ENCODE measurements at regions not wholly inside any gene's neighbourhood (a gene's known extent, or its start where the extent isn't known, plus 50 kb on each side); places are given as distances from the start of the nearest gene placed in this dataset.

DNA sequence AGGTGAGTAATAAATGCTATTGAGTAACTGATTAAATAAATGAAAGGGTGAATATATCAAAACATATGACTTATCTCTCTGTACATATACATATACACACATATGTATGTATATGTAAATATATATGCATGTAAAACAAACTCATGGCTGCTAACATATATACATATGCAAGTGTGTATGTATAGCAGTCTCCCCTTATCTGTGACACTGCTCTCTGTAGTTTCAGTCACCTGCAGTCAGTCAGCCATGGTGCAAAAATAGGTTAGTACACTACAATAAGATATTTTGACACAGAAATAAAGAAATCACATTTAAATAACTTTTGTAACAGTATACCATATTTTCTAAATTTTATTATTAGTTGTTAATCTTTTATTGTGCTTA is 467.4 kb downstream of the EPHA5 start:
- TF ChIP-seq, protein P1, sequence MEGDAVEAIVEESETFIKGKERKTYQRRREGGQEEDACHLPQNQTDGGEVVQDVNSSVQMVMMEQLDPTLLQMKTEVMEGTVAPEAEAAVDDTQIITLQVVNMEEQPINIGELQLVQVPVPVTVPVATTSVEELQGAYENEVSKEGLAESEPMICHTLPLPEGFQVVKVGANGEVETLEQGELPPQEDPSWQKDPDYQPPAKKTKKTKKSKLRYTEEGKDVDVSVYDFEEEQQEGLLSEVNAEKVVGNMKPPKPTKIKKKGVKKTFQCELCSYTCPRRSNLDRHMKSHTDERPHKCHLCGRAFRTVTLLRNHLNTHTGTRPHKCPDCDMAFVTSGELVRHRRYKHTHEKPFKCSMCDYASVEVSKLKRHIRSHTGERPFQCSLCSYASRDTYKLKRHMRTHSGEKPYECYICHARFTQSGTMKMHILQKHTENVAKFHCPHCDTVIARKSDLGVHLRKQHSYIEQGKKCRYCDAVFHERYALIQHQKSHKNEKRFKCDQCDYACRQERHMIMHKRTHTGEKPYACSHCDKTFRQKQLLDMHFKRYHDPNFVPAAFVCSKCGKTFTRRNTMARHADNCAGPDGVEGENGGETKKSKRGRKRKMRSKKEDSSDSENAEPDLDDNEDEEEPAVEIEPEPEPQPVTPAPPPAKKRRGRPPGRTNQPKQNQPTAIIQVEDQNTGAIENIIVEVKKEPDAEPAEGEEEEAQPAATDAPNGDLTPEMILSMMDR (IDR thresholded peaks at IDR 0.05), result no peak
- TF ChIP-seq POLR2A (IDR thresholded peaks at IDR 0.05), result no peak
- DNase-seq, result no peak

DNA sequence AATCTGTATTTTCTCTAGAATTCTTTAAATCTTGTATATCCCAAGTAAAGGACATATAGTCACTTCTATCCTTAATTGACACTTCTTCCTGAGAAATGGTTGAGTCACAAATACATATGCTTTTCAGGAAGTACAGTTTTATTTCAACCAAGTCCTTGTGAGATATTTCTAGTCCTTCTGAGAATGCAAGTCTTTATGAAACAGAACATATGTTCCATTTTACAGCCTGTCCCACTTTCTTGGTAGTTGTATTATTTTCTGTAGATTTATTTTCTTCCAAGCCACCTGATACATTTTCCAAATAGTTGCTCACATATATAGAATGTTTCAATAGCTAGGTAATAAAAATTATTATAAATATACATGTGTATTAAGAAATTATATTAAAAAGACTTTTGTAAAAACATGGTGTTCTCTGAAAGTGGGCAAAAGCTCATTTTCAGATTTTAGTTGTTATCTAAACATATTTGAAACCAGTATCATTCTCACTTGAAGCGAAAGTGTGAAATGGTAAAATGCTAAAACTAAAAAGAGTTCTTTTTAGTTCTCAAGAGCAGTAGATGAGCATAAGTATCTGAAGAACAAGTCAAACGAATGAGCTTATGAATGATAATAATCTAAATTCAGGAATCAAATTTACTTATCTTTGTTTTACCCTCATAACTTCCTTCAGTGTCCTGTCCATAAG is 468.0 kb downstream of the EPHA5 start:
- Histone ChIP-seq H3K36me3 (no peaks in the 10 kb centered on the region), H3K4me3 (no peak overlapping the region), H3K9me3 (no peaks in the 10 kb centered on the region), H3K27ac (no peak overlapping the region), H3K4me1 (no peaks in the 10 kb centered on the region), H3K27me3 (no peaks in the 10 kb centered on the region)
- DNase-seq, result no peak
- TF ChIP-seq, protein P1 (IDR thresholded peaks at IDR 0.05), result no peak
- TF ChIP-seq POLR2A (IDR thresholded peaks at IDR 0.05), result no peak

More for the DNA sequence above, 467.4 kb downstream of the EPHA5 start:
- H3K4me3 ChIP-seq, result no peak overlapping the region
- H3K27me3 ChIP-seq, result no peaks in the 10 kb centered on the region
- no peaks in the 10 kb centered on the region for H3K9me3 ChIP-seq
- no peaks in the 10 kb centered on the region for H3K36me3 ChIP-seq
- H3K4me1 ChIP-seq, result no peaks in the 10 kb centered on the region
- H3K27ac ChIP-seq, result no peak overlapping the region

DNA sequence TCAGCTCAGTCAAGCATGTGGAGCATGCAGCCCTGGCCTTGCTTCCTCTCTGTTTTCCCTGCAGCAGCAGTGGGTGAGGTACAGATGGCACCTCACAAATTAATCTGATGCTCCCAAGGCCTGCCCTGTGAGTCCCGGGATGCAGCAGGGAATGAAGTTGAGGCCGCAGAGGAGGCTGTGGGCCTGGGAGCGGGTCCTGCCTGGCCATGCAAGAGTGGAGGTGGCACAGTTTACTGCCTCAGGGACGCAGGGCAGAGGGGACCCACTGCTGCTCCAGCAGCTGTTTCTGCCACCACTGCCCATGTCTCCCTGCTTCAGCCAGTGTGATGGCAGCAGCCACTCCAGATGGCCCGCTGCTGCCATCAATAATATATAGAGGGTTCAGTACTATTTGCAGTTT is 474.6 kb downstream of the EPHA5 start:
- Histone ChIP-seq H3K4me3 (no peak overlapping the region), H3K27ac (no peak overlapping the region), H3K9me3 (no peaks in the 10 kb centered on the region), H3K4me1 (no peaks in the 10 kb centered on the region), H3K36me3 (no peaks in the 10 kb centered on the region), H3K27me3 (no peaks in the 10 kb centered on the region)
- TF ChIP-seq, protein P1 (IDR thresholded peaks at IDR 0.05), result no peak
- no peak for TF ChIP-seq POLR2A (IDR thresholded peaks at IDR 0.05)
- no peak for DNase-seq

DNA sequence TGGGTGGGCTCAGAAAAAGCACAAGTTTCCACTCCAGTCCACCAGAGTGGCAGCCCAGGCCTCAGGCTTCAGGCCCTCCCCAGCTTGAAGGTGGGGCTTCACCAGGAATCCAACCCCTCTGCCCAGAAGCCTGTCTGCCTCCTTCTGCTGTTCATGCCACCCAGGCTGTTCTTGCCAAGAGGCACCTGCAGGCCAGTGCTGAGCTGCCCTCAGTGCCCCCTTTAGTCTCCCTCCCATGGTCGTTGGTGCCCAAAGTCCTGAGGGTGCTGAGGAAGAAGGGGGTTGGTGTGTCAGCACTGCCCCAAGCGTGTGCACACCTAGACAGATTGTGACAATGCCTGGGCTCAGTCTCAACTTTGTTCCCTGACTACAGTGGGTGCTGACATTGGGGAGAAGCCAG is 475.3 kb downstream of the EPHA5 start:
- Histone ChIP-seq H3K27me3 (no peaks in the 10 kb centered on the region), H3K27ac (no peak overlapping the region), H3K9me3 (no peaks in the 10 kb centered on the region), H3K4me3 (no peak overlapping the region), H3K4me1 (no peaks in the 10 kb centered on the region), H3K36me3 (no peaks in the 10 kb centered on the region)
- no peak for DNase-seq
- no peak for TF ChIP-seq POLR2A (IDR thresholded peaks at IDR 0.05)
- TF ChIP-seq, protein P1 (IDR thresholded peaks at IDR 0.05), result no peak

DNA sequence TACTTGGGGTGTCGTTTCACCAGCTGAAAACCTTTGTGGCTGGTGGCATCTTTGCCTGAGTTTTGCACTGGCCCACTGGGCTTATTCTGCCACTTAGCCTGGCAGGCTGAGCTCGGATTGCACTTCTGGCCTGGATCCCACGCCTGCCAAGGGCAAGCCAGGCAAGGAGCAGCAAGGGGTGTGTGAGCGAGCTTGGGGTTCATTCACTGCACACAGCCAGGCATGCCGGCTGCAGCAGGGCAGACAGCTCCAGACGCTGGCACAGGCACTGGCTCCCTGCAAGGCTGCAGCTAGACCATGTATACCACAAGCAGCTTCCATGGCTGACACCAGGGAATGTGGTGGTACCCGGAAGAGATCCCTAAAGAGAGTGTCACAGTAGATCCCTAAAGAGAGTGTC is 476.3 kb downstream of the EPHA5 start:
- DNase-seq, result no peak
- H3K4me1 ChIP-seq, result no peaks in the 10 kb centered on the region
- TF ChIP-seq POLR2A (IDR thresholded peaks at IDR 0.05), result no peak
- TF ChIP-seq, protein P1 (IDR thresholded peaks at IDR 0.05), result no peak
- H3K27ac ChIP-seq, result no peak overlapping the region
- no peak overlapping the region for H3K4me3 ChIP-seq
- no peaks in the 10 kb centered on the region for H3K36me3 ChIP-seq
- H3K27me3 ChIP-seq, result no peaks in the 10 kb centered on the region
- no peaks in the 10 kb centered on the region for H3K9me3 ChIP-seq

DNA sequence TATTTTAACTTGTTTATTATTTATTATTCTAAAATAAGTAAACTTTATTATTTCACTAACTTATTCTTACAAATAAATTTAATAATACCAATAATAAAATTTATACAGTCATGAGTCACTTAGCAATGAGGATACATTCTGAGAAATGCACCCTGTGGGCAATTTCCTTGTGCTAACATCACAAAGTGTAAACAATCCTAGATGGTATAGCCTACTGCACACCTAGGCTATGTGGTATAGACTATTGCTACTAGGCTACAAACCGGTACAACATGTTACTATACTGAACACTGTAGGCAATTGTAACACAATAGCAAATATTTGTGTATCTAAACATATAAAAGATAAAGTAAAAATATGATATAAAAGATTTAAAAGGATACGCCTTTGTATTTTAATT is 479.5 kb downstream of the EPHA5 start:
- DNase-seq, result no peak
- no peaks in the 10 kb centered on the region for H3K36me3 ChIP-seq
- no peak overlapping the region for H3K27ac ChIP-seq
- H3K9me3 ChIP-seq, result no peaks in the 10 kb centered on the region
- no peak overlapping the region for H3K4me3 ChIP-seq
- H3K4me1 ChIP-seq, result no peaks in the 10 kb centered on the region
- no peak for TF ChIP-seq POLR2A (IDR thresholded peaks at IDR 0.05)
- TF ChIP-seq, protein P1 (IDR thresholded peaks at IDR 0.05), result no peak
- H3K27me3 ChIP-seq, result no peaks in the 10 kb centered on the region

Data from Peyer's patch (tissue), 4 donors.